ENCODE measurements at regions not wholly inside any gene's neighbourhood (a gene's known extent, or its start where the extent isn't known, plus 50 kb on each side); places are given as distances from the start of the nearest gene placed in this dataset.

DNA sequence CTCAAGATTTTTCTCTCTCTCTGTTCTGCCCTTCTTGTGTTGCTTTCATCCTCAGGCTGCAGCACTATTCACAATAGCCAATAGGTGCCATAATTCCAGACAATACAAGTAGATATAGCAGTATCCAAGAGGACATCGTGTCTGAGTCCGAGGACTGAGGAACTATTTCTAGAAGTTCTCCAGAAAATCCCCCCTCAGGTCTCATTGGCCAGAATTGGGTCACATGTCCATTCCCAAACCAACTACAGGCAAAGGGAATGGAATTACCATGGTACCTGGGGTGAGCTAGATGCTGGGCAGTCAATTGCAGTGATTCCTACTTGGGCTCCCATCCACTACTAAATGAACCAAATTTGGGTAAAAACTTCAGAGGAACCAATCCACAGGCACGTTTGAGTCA, 301.9 kb upstream of the RASGEF1B start:
- no peak overlapping the region for H3K4me3 Mint-ChIP-seq (ENCODE audit: unreplicated experiment)
- no peaks in the 10 kb centered on the region for H3K9me3 Mint-ChIP-seq (ENCODE audit: unreplicated experiment)
- ChIA-PET CTCF (no interaction called here), POLR2A (no interaction called here)
- no peaks in the 10 kb centered on the region for H3K27me3 ChIP-seq (replicated peaks; ENCODE audit: control insufficient read depth, insufficient read depth, low read length)
- no peak for TF ChIP-seq CTCF (IDR thresholded peaks at IDR 0.05; ENCODE audit: insufficient read depth in 1 of 2, low read depth in 1 of 2, low read length in 1 of 2, severe bottlenecking in 1 of 2, unreplicated experiment in 1 of 2)
- H3K27ac Mint-ChIP-seq (ENCODE audit: unreplicated experiment), result no peak overlapping the region
- H3K4me1 ChIP-seq, result peaks cover 27% of the 10 kb centered on the region
- H3K4me1 Mint-ChIP-seq (ENCODE audit: low read depth, unreplicated experiment), result peaks cover 12% of the 10 kb centered on the region
- DNase-seq, result no peak
- no peaks in the 10 kb centered on the region for H3K27me3 Mint-ChIP-seq (ENCODE audit: insufficient read depth, unreplicated experiment)
- no peaks in the 10 kb centered on the region for H3K36me3 ChIP-seq (ENCODE audit: control insufficient read depth, insufficient read depth, low read length)
- H3K36me3 Mint-ChIP-seq (ENCODE audit: insufficient read depth, unreplicated experiment), result no peaks in the 10 kb centered on the region
- intact Hi-C loops (cut with micrococcal nuclease; ENCODE audit: unreplicated experiment), result loop anchor here (5.0 kb wide), 2 partner anchors 121 to 306 kb away; no protein-coding TSS in a partner anchor
- peaks cover 5% of the 10 kb centered on the region for H3K9me3 ChIP-seq
- no TSS peak for BruUV-seq (replicated peaks)
- H3K4me3 ChIP-seq (ENCODE audit: low read depth, low read length), result no peak overlapping the region

- no TSS peak for BruUV-seq (replicated peaks)
Measured at GRCh38 chr4:81771721-81772120, 300.0 kb upstream of the RASGEF1B start.

GRCh38 chr4:81769244-81769643, 297.5 kb upstream of the RASGEF1B start:
- Histone ChIP-seq H3K4me3 (ENCODE audit: low read depth, low read length) (no peak overlapping the region), H3K4me1 (peaks cover 37% of the 10 kb centered on the region), H3K36me3 (ENCODE audit: control insufficient read depth, insufficient read depth, low read length) (no peaks in the 10 kb centered on the region), H3K27me3 (replicated peaks; ENCODE audit: control insufficient read depth, insufficient read depth, low read length) (no peaks in the 10 kb centered on the region), H3K9me3 (peaks cover 5% of the 10 kb centered on the region)
- CTCF ChIA-PET, result no interaction called here
- DNase-seq, result no peak
- H3K4me3 Mint-ChIP-seq (ENCODE audit: unreplicated experiment), result no peak overlapping the region
- no peak for TF ChIP-seq CTCF (IDR thresholded peaks at IDR 0.05; ENCODE audit: insufficient read depth in 1 of 2, low read depth in 1 of 2, low read length in 1 of 2, severe bottlenecking in 1 of 2, unreplicated experiment in 1 of 2)
- POLR2A ChIA-PET, result no interaction called here
- peaks cover 6% of the 10 kb centered on the region for H3K36me3 Mint-ChIP-seq (ENCODE audit: insufficient read depth, unreplicated experiment)
- peaks cover 18% of the 10 kb centered on the region for H3K4me1 Mint-ChIP-seq (ENCODE audit: low read depth, unreplicated experiment)
- no peak overlapping the region for H3K27ac Mint-ChIP-seq (ENCODE audit: unreplicated experiment)
- intact Hi-C loops (cut with micrococcal nuclease; ENCODE audit: unreplicated experiment), result no loop called here
- no peaks in the 10 kb centered on the region for H3K9me3 Mint-ChIP-seq (ENCODE audit: unreplicated experiment)
- BruUV-seq (replicated peaks), result no TSS peak
- H3K27me3 Mint-ChIP-seq (ENCODE audit: insufficient read depth, unreplicated experiment), result no peaks in the 10 kb centered on the region

More at GRCh38 chr4:81771721-81772120, 300.0 kb upstream of the RASGEF1B start:
- Mint-ChIP-seq H3K27me3 (ENCODE audit: insufficient read depth, unreplicated experiment) (no peaks in the 10 kb centered on the region), H3K36me3 (ENCODE audit: insufficient read depth, unreplicated experiment) (peaks cover 5% of the 10 kb centered on the region), H3K4me3 (ENCODE audit: unreplicated experiment) (no peak overlapping the region), H3K9me3 (ENCODE audit: unreplicated experiment) (no peaks in the 10 kb centered on the region), H3K27ac (ENCODE audit: unreplicated experiment) (peak overlapping the region; percentile 94), H3K4me1 (ENCODE audit: low read depth, unreplicated experiment) (peaks cover 15% of the 10 kb centered on the region)
- CTCF ChIA-PET, result interaction anchor here (1.5 kb wide), 1 partner anchor 73 kb away, joined by 4 read pairs; no protein-coding TSS in a partner anchor
- Histone ChIP-seq H3K27me3 (replicated peaks; ENCODE audit: control insufficient read depth, insufficient read depth, low read length) (no peaks in the 10 kb centered on the region), H3K4me3 (ENCODE audit: low read depth, low read length) (no peak overlapping the region), H3K4me1 (peaks cover 27% of the 10 kb centered on the region), H3K9me3 (peaks cover 5% of the 10 kb centered on the region), H3K36me3 (ENCODE audit: control insufficient read depth, insufficient read depth, low read length) (no peaks in the 10 kb centered on the region)
- POLR2A ChIA-PET, result interaction anchor here (1.0 to 1.9 kb wide), 2 partner anchors 300 to 302 kb away, joined by 4 read pairs; partner anchors contain the start of gene RASGEF1B
- DNase-seq, result no peak
- intact Hi-C loops (cut with micrococcal nuclease; ENCODE audit: unreplicated experiment), result loop anchor here (1.0 to 5.0 kb wide), 4 partner anchors 47 to 304 kb away; no protein-coding TSS in a partner anchor
- no peak for TF ChIP-seq CTCF (IDR thresholded peaks at IDR 0.05; ENCODE audit: insufficient read depth in 1 of 2, low read depth in 1 of 2, low read length in 1 of 2, severe bottlenecking in 1 of 2, unreplicated experiment in 1 of 2)

Data from Caco-2 (cell line).